ENCODE measurements at regions not wholly inside any gene's neighbourhood (a gene's known extent, or its start where the extent isn't known, plus 50 kb on each side); places are given as distances from the start of the nearest gene placed in this dataset.

DNA sequence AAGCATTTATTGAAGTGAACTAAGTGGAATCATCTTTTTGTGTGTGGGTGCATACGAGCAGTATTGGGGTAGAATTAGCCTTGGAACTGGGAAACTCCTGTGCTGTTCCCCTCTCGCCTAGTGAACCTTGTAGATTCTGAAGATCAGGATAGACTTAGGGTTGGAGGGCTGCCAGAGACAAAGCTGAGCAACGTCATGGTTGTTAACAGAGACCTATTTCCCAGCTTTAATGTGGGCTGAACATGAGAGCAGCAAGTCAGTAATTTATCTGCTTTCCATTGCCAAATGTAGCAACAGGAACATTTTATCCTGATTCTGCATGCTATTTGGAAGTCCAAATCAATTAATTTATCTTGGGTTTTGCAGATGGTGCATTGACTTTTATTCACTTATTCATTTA is 246.6 kb downstream of the IL20RB start:
- peaks cover 4% of the 10 kb centered on the region for H3K27me3 Mint-ChIP-seq (ENCODE audit: insufficient read depth, unreplicated experiment)
- TF ChIP-seq CTCF (IDR thresholded peaks at IDR 0.05; ENCODE audit: insufficient read depth in 1 of 2, low read depth in 1 of 2, low read length in 1 of 2, severe bottlenecking in 1 of 2, unreplicated experiment in 1 of 2) = no peak
- Histone ChIP-seq H3K27me3 (replicated peaks; ENCODE audit: control insufficient read depth, insufficient read depth, low read length) (no peaks in the 10 kb centered on the region), H3K36me3 (ENCODE audit: control insufficient read depth, insufficient read depth, low read length) (no peaks in the 10 kb centered on the region), H3K9me3 (no peaks in the 10 kb centered on the region), H3K4me1 (no peaks in the 10 kb centered on the region), H3K4me3 (ENCODE audit: low read depth, low read length) (no peak overlapping the region)
- intact Hi-C loops (cut with micrococcal nuclease; ENCODE audit: unreplicated experiment) = no loop called here
- H3K4me3 Mint-ChIP-seq (ENCODE audit: unreplicated experiment) = no peak overlapping the region
- H3K4me1 Mint-ChIP-seq (ENCODE audit: low read depth, unreplicated experiment) = peaks cover 5% of the 10 kb centered on the region
- ChIA-PET POLR2A (no interaction called here), CTCF (no interaction called here)
- no peak overlapping the region for H3K27ac Mint-ChIP-seq (ENCODE audit: unreplicated experiment)
- no peaks in the 10 kb centered on the region for H3K9me3 Mint-ChIP-seq (ENCODE audit: unreplicated experiment)
- BruUV-seq (replicated peaks) = no TSS peak
- no peaks in the 10 kb centered on the region for H3K36me3 Mint-ChIP-seq (ENCODE audit: insufficient read depth, unreplicated experiment)
- DNase-seq = no peak

DNA sequence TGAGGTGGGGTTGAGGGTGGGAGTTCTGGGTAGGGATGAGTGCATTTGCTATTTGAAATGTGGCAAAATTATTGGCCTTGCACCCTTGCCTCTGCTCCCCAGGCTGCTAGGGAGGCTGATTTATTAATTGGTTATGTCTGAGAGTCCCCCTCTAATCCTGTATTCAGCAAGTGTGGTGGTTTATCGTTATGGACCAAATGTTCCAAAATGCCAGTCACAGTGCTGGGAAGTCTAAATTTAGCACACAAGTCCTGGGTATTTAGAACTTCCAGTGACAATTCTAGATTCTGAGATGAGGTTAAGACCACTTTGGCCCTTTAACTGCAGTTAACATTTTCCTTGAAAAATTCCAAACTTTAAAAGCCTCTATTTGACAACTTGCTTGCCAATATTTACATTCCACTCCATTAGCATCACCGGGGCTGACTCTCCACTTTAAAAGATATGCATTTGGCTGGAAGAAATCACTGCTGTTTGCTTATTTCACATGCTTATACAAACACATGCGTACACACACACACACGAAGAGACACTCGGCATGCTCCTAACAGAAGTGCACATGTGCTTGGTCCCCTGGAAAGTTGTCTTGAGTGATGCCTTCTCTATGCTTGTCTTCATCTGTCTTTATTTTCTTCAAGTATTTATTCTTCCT is 247.7 kb downstream of the IL20RB start:
- POLR2A ChIA-PET = no interaction called here
- peaks cover 5% of the 10 kb centered on the region for H3K4me1 Mint-ChIP-seq (ENCODE audit: low read depth, unreplicated experiment)
- Histone ChIP-seq H3K4me3 (ENCODE audit: low read depth, low read length) (no peak overlapping the region), H3K27me3 (replicated peaks; ENCODE audit: control insufficient read depth, insufficient read depth, low read length) (no peaks in the 10 kb centered on the region), H3K4me1 (no peaks in the 10 kb centered on the region), H3K9me3 (no peaks in the 10 kb centered on the region), H3K36me3 (ENCODE audit: control insufficient read depth, insufficient read depth, low read length) (no peaks in the 10 kb centered on the region)
- no peaks in the 10 kb centered on the region for H3K9me3 Mint-ChIP-seq (ENCODE audit: unreplicated experiment)
- H3K4me3 Mint-ChIP-seq (ENCODE audit: unreplicated experiment) = no peak overlapping the region
- no peak overlapping the region for H3K27ac Mint-ChIP-seq (ENCODE audit: unreplicated experiment)
- peaks cover 6% of the 10 kb centered on the region for H3K27me3 Mint-ChIP-seq (ENCODE audit: insufficient read depth, unreplicated experiment)
- CTCF ChIA-PET = interaction anchor here (0.6 kb wide), 1 partner anchor 162 kb away, joined by 3 read pairs; no protein-coding TSS in a partner anchor
- H3K36me3 Mint-ChIP-seq (ENCODE audit: insufficient read depth, unreplicated experiment) = no peaks in the 10 kb centered on the region
- no TSS peak for BruUV-seq (replicated peaks)
- TF ChIP-seq CTCF (IDR thresholded peaks at IDR 0.05; ENCODE audit: insufficient read depth in 1 of 2, low read depth in 1 of 2, low read length in 1 of 2, severe bottlenecking in 1 of 2, unreplicated experiment in 1 of 2) = no peak
- intact Hi-C loops (cut with micrococcal nuclease; ENCODE audit: unreplicated experiment) = no loop called here
- peak in 1 of 2 experiments; percentile 5 for DNase-seq

DNA sequence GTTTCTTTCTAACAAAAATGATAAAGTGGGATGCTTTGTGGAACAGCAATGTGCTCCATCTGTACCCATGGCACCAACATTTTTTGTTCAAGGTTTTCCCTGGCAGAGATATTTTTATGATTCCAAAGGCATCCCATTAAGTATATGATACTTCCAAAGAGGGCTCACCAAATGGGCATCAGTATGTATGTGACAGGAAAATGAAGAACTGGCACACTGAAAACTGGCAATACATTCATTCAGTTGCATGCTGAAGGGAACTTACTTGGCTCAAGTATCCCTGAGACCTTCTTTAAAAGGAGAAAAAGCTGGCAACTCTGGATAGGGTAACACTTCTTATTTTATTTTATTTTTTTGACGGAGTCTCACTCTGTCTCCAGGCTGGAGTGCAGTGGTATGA is 249.8 kb downstream of the IL20RB start:
- no peak overlapping the region for H3K4me3 ChIP-seq (ENCODE audit: low read depth, low read length)
- no peaks in the 10 kb centered on the region for H3K4me1 ChIP-seq
- DNase-seq = no peak
- H3K36me3 Mint-ChIP-seq (ENCODE audit: insufficient read depth, unreplicated experiment) = no peaks in the 10 kb centered on the region
- peaks cover 7% of the 10 kb centered on the region for H3K27me3 Mint-ChIP-seq (ENCODE audit: insufficient read depth, unreplicated experiment)
- no peak overlapping the region for H3K4me3 Mint-ChIP-seq (ENCODE audit: unreplicated experiment)
- no peak for TF ChIP-seq CTCF (IDR thresholded peaks at IDR 0.05; ENCODE audit: insufficient read depth in 1 of 2, low read depth in 1 of 2, low read length in 1 of 2, severe bottlenecking in 1 of 2, unreplicated experiment in 1 of 2)
- ChIA-PET POLR2A (no interaction called here), CTCF (no interaction called here)
- H3K27me3 ChIP-seq (replicated peaks; ENCODE audit: control insufficient read depth, insufficient read depth, low read length) = no peaks in the 10 kb centered on the region
- peaks cover 5% of the 10 kb centered on the region for H3K4me1 Mint-ChIP-seq (ENCODE audit: low read depth, unreplicated experiment)
- H3K27ac Mint-ChIP-seq (ENCODE audit: unreplicated experiment) = no peak overlapping the region
- BruUV-seq (replicated peaks) = no TSS peak
- no peaks in the 10 kb centered on the region for H3K36me3 ChIP-seq (ENCODE audit: control insufficient read depth, insufficient read depth, low read length)
- no peaks in the 10 kb centered on the region for H3K9me3 Mint-ChIP-seq (ENCODE audit: unreplicated experiment)
- no peaks in the 10 kb centered on the region for H3K9me3 ChIP-seq
- intact Hi-C loops (cut with micrococcal nuclease; ENCODE audit: unreplicated experiment) = no loop called here

All from Caco-2 (cell line).